GM12872 (cell line): ENCODE measurements at regions not wholly inside any gene's neighbourhood (a gene's known extent, or its start where the extent isn't known, plus 50 kb on each side); places are given as distances from the start of the nearest gene placed in this dataset.

Experiments used
- CTCF ChIP-seq: IDR thresholded peaks from 3 replicates; pipeline ENCODE4 v1.5.1; 2011; ENCODE audit warnings: low read depth, mild to moderate bottlenecking, low read length, moderate library complexity; ENCODE audit not compliant: insufficient read depth

- TF ChIP-seq CTCF, result no peak
These were observed 488.6 kb upstream of the SGCD start for GRCh38 chr5:155838394-155838793.

- TF ChIP-seq CTCF, result no peak
These were observed 487.5 kb upstream of the SGCD start for GRCh38 chr5:155839251-155840037.

- TF ChIP-seq CTCF, result no peak
These were observed 482.4 kb upstream of the SGCD start for GRCh38 chr5:155844542-155844941.

GRCh38 chr5:155850370-155850769, 476.6 kb upstream of the SGCD start:
- no peak for TF ChIP-seq CTCF

GRCh38 chr5:155866971-155867370, 460.0 kb upstream of the SGCD start:
- no peak for TF ChIP-seq CTCF

GRCh38 chr5:155867522-155868088, 459.4 kb upstream of the SGCD start:
- no peak for TF ChIP-seq CTCF

GRCh38 chr5:155870636-155871035, 456.3 kb upstream of the SGCD start:
- no peak for TF ChIP-seq CTCF
